Parathyroid adenoma (tissue), 2 donors: ENCODE measurements at regions not wholly inside any gene's neighbourhood (a gene's known extent, or its start where the extent isn't known, plus 50 kb on each side); places are given as distances from the start of the nearest gene placed in this dataset.

ENCODE experiments used
- H2AFZ ChIP-seq: fragments of 300-600 bp; sonication (generic); one replicate; pipeline ENCODE4 v1.7.0; 2017; ENCODE audit warnings: antibody characterized with exemption, mild to moderate bottlenecking
- H3K27ac ChIP-seq: fragments of 300-600 bp; sonication (generic); one replicate; pipeline ENCODE4 v1.7.0; 2017
- H3K27me3 ChIP-seq: fragments of 300-600 bp; sonication (generic); one replicate; pipeline ENCODE4 v1.7.0; 2017; ENCODE audit warnings: low read length; ENCODE audit not compliant: control insufficient read depth, insufficient read depth
- H3K36me3 ChIP-seq: fragments of 300-600 bp; sonication (generic); one replicate; pipeline ENCODE4 v1.7.0; 2017; ENCODE audit warnings: low read length; ENCODE audit not compliant: control insufficient read depth, insufficient read depth
- H3K4me1 ChIP-seq: fragments of 300-600 bp; sonication (generic); one replicate; pipeline ENCODE4 v1.7.0; 2017; ENCODE audit warnings: control low read depth
- H3K4me2 ChIP-seq: fragments of 300-600 bp; sonication (generic); one replicate; pipeline ENCODE4 v1.7.0; 2017; ENCODE audit warnings: low read length
- H3K4me3 ChIP-seq: fragments of 300-600 bp; sonication (generic); one replicate; pipeline ENCODE4 v1.7.0; 2017; ENCODE audit warnings: low read depth, low read length
- H3K79me2 ChIP-seq: fragments of 300-600 bp; sonication (generic); one replicate; pipeline ENCODE4 v1.7.0; 2017; ENCODE audit warnings: control low read depth
- H3K9ac ChIP-seq: fragments of 300-600 bp; sonication (generic); one replicate; pipeline ENCODE4 v1.7.0; 2017; ENCODE audit warnings: mild to moderate bottlenecking
- H3K9me3 ChIP-seq: fragments of 300-600 bp; sonication (generic); one replicate; pipeline ENCODE4 v1.7.0; 2017; ENCODE audit warnings: low read length; ENCODE audit not compliant: control insufficient read depth
- TF ChIP-seq, protein P1 (sequence below): fragments of 300-600 bp; sonication (generic); IDR thresholded peaks from one replicate; pipeline ENCODE4 v1.7.0; 2017; ENCODE audit warnings: antibody characterized with exemption, mild to moderate bottlenecking
- donor health status: primary hyperparathyroidism.

DNA sequence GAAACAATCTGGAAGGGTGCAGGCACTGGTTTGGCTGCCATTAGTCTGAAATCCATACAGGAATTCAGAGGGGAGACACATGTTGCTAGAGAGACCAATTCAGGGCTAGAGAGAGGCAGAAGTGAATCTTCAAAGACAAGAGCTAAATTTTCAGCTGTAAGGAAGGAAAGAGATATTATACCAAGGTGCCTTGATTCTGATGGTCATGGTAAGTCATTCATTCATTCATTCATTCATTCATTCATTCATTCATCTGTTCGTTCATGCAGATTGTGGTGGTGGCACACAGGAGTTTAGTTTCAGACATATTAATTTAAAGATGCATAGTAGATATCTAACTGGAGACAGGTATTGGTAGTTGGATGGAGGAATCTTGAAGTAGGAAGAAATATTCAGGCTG, 1493.5 kb upstream of the TMEM132C start:
- no peak overlapping the region for H2AFZ ChIP-seq
- H3K4me3 ChIP-seq, result no peak overlapping the region
- no peak overlapping the region for H3K4me2 ChIP-seq
- H3K27me3 ChIP-seq, result no peaks in the 10 kb centered on the region
- H3K9me3 ChIP-seq, result no peaks in the 10 kb centered on the region
- no peak overlapping the region for H3K9ac ChIP-seq
- TF ChIP-seq, protein P1, sequence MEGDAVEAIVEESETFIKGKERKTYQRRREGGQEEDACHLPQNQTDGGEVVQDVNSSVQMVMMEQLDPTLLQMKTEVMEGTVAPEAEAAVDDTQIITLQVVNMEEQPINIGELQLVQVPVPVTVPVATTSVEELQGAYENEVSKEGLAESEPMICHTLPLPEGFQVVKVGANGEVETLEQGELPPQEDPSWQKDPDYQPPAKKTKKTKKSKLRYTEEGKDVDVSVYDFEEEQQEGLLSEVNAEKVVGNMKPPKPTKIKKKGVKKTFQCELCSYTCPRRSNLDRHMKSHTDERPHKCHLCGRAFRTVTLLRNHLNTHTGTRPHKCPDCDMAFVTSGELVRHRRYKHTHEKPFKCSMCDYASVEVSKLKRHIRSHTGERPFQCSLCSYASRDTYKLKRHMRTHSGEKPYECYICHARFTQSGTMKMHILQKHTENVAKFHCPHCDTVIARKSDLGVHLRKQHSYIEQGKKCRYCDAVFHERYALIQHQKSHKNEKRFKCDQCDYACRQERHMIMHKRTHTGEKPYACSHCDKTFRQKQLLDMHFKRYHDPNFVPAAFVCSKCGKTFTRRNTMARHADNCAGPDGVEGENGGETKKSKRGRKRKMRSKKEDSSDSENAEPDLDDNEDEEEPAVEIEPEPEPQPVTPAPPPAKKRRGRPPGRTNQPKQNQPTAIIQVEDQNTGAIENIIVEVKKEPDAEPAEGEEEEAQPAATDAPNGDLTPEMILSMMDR, result no peak
- no peaks in the 10 kb centered on the region for H3K79me2 ChIP-seq
- no peaks in the 10 kb centered on the region for H3K4me1 ChIP-seq
- H3K36me3 ChIP-seq, result no peaks in the 10 kb centered on the region
- no peak overlapping the region for H3K27ac ChIP-seq

DNA sequence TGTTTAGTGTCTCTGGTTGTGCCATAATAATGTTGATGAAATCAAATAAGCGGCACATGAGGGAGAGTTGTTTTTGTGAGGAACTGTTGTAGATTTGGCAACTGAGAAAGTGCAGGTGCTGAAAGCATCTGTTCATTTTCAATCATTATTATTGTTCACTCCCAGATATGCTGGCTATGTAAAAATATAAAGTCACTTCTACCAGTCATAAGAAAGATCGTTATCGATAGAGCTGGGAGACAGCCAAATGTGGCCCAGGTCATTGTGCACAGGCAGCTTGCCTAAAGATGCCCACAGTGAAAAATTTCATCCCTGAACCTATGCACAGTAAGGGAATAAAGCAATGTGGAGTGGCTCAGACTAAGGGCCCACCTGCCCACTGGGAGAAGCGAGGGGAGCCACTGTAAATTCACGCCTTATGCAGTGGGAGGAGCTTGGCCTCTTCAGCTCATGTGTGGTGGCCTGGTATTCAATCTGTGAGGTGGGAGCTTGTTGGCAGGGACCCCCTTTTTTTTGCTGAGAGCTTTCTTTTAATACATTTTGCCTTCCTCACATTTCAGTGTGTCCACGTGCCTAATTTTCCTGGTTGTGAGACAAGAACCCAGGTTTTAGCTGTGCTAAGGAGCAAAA, 1490.8 kb upstream of the TMEM132C start:
- Histone ChIP-seq H3K4me3 (no peak overlapping the region), H3K27me3 (no peaks in the 10 kb centered on the region), H3K9ac (no peak overlapping the region), H2AFZ (no peak overlapping the region), H3K36me3 (no peaks in the 10 kb centered on the region), H3K79me2 (no peaks in the 10 kb centered on the region), H3K4me2 (no peak overlapping the region), H3K9me3 (no peaks in the 10 kb centered on the region), H3K27ac (no peak overlapping the region), H3K4me1 (no peaks in the 10 kb centered on the region)
- TF ChIP-seq, protein P1, result no peak

DNA sequence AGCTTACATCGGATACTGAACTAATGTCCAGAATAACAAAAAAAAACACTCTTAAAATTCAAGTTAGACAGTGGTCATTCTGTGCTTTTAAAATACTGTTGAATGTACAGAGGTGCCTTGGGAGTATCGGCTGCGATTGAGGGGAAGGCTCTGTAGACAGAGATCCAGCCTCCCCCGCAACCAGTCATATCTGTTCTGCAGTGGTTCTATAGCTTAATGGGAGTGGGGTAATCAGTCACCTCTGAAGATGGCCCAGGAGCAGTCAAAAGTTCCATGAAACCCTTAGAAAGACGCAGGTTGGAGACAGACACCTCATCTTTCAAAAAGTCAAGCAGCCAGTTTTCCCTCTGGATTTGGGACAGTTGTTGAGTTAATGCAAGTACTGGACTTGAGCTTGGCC, 1486.6 kb upstream of the TMEM132C start:
- no peak overlapping the region for H3K4me3 ChIP-seq
- no peaks in the 10 kb centered on the region for H3K79me2 ChIP-seq
- H3K9me3 ChIP-seq, result no peaks in the 10 kb centered on the region
- no peaks in the 10 kb centered on the region for H3K27me3 ChIP-seq
- H3K4me1 ChIP-seq, result no peaks in the 10 kb centered on the region
- no peak overlapping the region for H3K4me2 ChIP-seq
- H3K27ac ChIP-seq, result no peak overlapping the region
- no peak overlapping the region for H2AFZ ChIP-seq
- H3K36me3 ChIP-seq, result no peaks in the 10 kb centered on the region
- no peak overlapping the region for H3K9ac ChIP-seq
- TF ChIP-seq, protein P1, result no peak

DNA sequence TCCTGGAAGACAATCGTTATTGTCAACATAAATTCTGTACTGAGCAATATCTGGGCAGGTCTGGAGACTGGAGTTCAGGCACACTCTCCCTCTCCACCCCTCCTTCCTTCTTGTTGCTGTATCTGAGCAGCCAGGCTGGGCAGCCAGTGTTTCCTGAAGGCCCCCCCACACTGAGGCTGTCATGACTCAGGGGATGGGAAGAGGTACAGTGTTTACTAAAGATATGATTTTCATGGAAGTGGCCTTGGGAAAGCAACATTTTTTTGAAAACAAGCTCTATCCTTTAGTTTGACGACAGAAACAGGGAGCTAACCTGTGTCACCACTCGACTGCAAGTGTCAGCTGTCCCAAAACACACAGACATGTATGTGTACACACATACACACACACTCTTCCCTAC, 1485.4 kb upstream of the TMEM132C start:
- Histone ChIP-seq H3K4me3 (no peak overlapping the region), H3K36me3 (no peaks in the 10 kb centered on the region), H3K4me1 (no peaks in the 10 kb centered on the region), H3K9me3 (no peaks in the 10 kb centered on the region), H3K27ac (no peak overlapping the region), H3K4me2 (no peak overlapping the region), H3K27me3 (no peaks in the 10 kb centered on the region), H2AFZ (no peak overlapping the region), H3K9ac (no peak overlapping the region), H3K79me2 (no peaks in the 10 kb centered on the region)
- TF ChIP-seq, protein P1, result no peak

DNA sequence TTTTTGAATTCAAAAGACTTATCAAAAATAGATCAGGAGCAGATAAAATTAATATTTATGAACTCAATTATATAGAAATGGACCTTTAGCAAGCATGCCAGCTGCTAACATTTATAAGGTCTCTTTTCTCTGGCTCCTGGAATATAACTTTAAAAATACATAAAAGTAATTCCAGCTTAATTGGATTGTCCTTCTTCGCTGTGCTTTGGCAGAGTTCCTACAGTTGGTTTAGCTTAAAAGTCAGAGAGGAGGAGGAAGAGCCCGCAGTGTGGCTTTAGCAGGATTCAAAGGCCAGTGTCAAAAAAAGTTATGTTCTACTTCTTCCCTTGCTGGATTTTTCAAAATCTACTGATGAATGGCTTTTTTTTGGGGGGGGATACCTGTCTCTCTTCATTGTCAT, 1484.9 kb upstream of the TMEM132C start:
- Histone ChIP-seq H3K27ac (no peak overlapping the region), H3K4me3 (no peak overlapping the region), H3K9me3 (no peaks in the 10 kb centered on the region), H3K9ac (no peak overlapping the region), H3K36me3 (no peaks in the 10 kb centered on the region), H3K79me2 (no peaks in the 10 kb centered on the region), H2AFZ (no peak overlapping the region), H3K4me2 (no peak overlapping the region), H3K4me1 (no peaks in the 10 kb centered on the region), H3K27me3 (no peaks in the 10 kb centered on the region)
- TF ChIP-seq, protein P1, result no peak
